GM19240 (cell line): ENCODE measurements at regions not wholly inside any gene's neighbourhood (a gene's known extent, or its start where the extent isn't known, plus 50 kb on each side); places are given as distances from the start of the nearest gene placed in this dataset.

ENCODE experiments used
- DNase-seq: peaks from one replicate; pipeline ENCODE4 v3.0.0; 2011; ENCODE audit warnings: low spot score; ENCODE audit not compliant: insufficient read length

- no peak for DNase-seq
Observed at GRCh38 chr6:112795316-112795715, 448.2 kb downstream of the RFPL4B start.

- DNase-seq = no peak
Observed at GRCh38 chr6:112796712-112797111, 449.6 kb downstream of the RFPL4B start.

DNA sequence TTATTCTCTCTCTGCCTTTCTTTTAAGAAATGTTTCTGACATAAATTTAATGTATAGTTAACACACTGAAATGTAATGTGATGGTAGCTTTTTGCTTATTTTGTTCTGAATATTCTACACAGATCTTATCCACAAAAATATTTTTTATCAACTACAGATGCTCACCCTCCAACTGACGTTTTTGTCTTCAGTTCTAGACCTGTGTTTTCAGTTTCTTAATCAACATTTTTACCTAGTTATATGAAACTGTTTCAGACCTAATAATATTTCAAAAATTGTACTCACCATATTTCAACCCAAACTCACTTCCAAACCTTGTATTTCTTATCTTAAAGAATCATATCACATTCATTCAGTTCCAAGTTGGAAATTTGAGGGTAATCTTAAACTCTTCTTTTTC, 452.8 kb downstream of the RFPL4B start:
- no peak for DNase-seq

GRCh38 chr6:112800439-112800838, 453.3 kb downstream of the RFPL4B start:
- no peak for DNase-seq

- DNase-seq = no peak
Observed at GRCh38 chr6:112800916-112801315, 453.8 kb downstream of the RFPL4B start.

GRCh38 chr6:112801468-112802080, 454.4 kb downstream of the RFPL4B start:
- DNase-seq = no peak

GRCh38 chr6:112802144-112802543, 455.0 kb downstream of the RFPL4B start:
- no peak for DNase-seq

DNA sequence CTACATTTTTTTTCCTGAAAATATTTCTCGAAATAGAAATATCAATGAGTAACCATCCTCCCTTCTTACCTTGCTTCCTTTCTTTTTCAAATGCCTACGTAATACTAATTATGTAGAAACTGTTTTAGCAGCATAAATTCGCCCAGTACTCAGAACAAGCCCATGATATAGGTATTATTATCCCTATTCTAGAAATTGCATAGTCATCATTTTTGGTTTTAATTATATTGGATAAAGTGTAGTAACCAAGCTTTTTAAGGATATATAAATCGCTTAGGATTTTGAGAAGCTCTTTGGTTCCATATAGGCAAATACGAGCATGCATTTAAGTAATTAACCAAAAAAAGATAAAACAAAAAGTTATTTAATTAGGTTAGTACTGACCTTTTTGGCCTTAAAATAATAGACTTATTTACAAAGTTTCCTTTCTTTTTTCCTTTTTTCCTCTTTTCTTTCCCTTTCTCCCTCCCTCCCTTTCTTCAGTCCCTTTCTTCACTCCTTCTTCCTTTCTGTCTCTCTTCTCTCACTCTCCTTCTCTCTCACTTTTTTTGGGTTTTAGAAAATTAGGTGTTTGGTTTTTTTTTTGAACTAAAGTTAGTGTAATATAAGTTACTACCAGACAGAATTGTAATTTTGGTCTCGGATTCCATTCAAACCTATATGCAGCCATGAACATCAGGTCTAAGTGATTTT, 457.7 kb downstream of the RFPL4B start:
- no peak for DNase-seq

GRCh38 chr6:112806163-112806865, 459.2 kb downstream of the RFPL4B start:
- DNase-seq = no peak

DNA sequence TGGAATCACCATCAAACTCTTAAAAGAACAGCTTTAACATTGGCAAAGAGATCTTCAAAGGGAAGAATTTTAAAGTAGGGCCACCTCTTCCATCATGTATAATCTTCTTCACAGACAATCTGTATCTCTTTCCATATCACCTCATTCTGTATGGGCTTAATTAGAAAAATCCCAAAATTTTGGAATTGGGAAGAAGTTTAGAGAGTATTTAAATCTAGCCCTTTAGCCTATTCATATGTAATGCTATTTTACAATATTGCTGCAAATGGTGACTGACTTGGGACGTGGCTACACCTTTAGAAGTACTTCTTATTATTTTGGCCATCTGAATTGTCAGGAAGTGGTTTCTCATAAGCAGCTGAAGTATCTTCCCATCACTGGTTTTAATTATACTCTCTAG, 474.3 kb downstream of the RFPL4B start:
- DNase-seq = no peak

- DNase-seq = no peak
Observed at GRCh38 chr6:112822769-112823168, 475.6 kb downstream of the RFPL4B start.

GRCh38 chr6:112827793-112828192, 480.7 kb downstream of the RFPL4B start:
- peak; percentile 2 for DNase-seq

DNA sequence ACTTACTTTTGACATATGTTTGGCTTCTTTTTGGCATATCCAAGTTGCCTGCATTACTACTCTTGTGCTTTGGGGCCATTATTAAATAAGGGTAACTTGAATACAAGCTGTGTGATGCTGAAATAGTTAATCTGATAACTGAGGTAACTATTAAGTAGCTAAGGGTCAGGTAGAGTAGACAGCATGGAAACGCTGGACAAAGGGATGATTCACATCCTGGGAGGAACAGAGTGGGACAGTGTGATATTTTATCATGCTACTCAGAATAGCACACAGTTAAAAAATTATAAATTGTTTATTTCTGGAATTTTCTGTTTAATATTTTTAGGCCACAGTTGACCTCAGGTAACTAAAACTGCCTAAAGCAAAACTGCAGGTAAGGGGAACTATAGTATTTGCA, 483.9 kb downstream of the RFPL4B start:
- no peak for DNase-seq

DNA sequence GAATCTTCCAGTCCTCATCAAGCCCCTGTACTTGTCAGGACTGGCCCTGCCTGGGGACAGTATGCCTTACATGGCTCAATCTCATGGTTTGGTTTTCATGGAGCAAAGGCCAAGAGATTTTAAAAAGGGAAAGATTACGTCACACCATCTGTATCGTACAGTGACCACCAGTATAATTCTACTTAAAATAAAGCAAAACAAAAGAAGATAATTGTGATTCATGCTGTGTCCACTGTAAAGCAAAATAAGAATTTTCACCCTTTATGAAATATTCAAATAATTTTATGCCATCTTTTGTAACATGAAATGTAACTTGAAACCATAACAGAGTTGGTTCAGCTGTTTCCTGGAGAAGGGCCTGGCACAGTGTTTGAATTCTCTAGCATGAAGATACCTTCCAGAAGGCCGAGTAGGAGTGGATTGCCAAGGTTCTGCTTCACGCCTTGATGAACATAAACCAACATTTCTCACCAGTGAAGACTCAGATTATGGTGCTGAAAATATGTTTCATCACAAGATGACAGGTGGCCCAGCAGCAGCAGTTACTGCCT, 486.5 kb downstream of the RFPL4B start:
- DNase-seq = no peak

DNA sequence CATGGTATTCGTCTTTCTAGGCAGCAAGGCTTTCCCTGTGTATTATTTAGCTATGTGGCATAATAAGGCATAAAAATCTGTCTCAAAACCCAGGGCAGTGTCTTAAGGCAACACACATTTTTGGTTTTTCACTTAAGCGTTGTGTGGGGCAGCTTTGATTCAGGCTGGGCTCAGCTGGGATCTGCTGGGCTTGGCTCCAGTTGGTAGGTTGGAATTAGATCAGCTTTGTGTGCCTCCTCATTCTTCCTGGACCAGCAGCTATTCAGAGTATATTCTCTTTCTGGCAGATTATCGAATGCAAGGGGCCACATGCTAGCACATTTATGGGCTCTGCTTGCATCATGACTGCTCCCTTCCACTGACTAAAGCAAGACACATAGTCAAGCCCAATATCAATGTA, 487.9 kb downstream of the RFPL4B start:
- no peak for DNase-seq

DNA sequence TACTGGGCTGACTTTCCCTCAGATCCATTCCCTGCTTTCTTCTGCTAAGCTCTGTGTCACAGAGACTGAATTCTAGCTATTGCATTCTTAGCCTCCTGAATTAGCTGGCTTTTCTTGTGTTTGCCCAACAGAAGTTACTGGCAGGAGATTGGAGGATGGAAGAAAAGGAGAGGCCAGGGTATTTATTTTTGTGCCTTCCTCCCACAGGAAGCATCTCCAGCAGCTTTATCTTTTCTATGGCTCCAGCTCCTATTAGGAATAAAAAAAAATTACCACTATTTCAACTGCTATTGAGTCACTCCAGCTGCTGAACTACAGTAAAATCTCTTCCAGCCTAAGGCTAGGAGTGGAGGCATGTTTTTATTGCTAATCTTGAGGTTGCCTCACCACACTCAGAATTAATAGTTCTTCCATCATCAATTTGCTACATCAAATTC, 492.4 kb downstream of the RFPL4B start:
- DNase-seq = no peak

- DNase-seq = no peak
Observed at GRCh38 chr6:112841553-112842329, 494.6 kb downstream of the RFPL4B start.

GRCh38 chr6:112842330-112842685, 495.2 kb downstream of the RFPL4B start:
- no peak for DNase-seq

- DNase-seq = no peak
Observed at GRCh38 chr6:112846681-112847080, 499.6 kb downstream of the RFPL4B start.

DNA sequence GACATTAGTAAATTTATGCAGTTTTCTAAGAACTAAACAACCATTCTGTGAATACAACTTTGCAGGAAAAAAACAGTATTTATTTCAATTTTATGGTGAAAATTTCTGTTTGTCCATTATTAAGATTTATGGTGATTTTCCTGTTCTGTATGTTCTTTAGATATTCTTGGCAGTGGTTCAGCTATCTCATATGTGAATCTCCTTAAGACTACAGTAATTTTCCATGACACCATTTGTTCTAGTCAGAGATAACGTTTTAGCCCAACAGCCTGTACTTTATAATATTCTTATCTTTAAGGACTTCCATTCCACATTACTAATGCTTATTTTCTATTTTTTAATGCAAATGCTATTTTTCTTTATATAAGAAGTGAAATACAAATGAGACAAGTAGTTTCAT, 504.0 kb downstream of the RFPL4B start:
- DNase-seq = no peak

DNA sequence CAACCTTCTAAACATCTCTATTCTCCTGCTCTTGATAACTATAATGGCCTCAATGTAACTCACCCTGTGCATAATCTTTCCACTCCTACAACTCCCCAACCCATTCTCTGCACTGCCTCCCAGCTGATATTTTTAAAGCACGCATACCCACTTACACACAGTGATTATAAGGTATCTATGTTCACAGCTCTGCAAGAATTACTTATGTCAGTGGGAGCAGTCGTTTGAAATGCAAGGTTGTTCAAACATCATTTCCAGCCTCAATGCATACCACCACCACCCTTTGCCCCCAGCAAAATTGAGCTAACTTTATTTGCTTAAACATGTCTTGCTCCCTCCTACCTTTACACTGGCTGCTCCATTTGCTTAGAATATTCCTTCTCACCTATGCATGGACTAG, 506.0 kb downstream of the RFPL4B start:
- DNase-seq = no peak

DNA sequence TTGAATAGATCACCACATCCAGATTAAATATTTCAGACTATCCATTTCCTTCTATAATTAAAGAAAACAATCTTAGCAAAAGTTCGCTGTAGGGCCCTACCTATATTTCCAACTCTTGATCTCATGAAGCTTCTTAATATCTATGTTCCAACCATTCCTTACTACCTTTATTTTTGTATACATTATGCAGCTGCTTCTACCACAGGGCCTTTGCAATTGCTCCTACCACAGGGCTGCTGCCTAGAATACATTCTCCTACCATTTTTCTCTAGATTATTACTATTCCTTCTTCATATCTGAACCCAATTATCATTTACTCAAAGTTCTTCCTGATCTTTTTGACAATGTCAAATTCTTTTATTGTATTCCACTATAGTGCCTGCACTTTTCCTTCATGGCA, 516.6 kb downstream of the RFPL4B start:
- DNase-seq = no peak
